HG03103 (cell line): ENCODE measurements at regions not wholly inside any gene's neighbourhood (a gene's known extent, or its start where the extent isn't known, plus 50 kb on each side); places are given as distances from the start of the nearest gene placed in this dataset.
"Not testable (repeated sequence)": the region's sequence is repeated elsewhere in the genome, so short reads cannot be mapped to it uniquely, and the experiment has no call there.

ENCODE experiments used
- ATAC-seq: cut with Tn5 transposase; IDR thresholded peaks from one replicate; pipeline ENCODE4 v1.9.1; 2021; ENCODE audit warnings: low read depth; ENCODE audit not compliant: unreplicated experiment

DNA sequence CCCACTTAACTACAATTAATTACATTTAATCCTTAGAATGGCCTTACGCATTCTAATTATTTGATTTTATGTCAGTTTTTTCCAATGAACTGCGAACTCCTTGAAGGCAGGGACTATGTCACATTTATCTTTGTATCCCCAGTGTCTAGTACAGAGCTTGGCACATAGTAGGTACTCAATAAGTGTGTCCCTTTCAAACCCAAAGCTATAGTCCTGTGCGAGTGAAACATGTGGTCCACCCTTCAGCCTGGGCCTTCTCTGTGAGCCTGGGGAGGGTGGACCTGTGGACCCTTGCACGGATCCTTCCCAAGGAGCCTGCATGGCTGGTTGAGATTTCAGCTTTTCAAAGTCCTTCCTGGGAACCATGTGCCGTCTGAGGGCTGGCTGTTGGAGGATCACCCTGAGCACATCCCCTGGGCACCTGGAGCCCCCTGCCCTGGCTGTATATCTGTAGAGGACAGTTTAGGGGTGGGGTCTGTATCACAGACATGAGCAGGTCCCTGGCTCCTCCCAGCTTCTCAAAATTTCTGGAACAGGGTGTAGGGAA, 103.1 kb downstream of the IER5 start:
- ATAC-seq = no peak

DNA sequence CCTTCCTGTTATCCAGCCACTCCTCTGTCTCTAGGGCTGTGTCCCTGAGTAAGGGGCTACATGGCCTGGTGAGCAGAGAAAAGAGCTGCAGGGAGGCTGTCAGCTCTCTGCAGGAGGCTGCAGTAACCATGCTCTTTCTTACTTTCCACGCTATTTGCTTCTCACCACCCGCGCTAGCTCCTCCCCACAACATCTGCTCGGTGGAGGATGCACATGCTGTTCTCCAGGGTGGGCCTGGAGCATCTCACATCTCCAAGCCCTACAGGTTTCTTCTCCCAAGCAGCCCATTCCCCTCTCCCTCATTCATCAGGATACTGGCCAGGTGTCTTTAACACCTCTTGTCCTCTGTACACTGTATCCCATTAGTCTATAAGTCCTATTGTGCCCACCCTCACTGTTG, 103.8 kb downstream of the IER5 start:
- ATAC-seq = no peak

DNA sequence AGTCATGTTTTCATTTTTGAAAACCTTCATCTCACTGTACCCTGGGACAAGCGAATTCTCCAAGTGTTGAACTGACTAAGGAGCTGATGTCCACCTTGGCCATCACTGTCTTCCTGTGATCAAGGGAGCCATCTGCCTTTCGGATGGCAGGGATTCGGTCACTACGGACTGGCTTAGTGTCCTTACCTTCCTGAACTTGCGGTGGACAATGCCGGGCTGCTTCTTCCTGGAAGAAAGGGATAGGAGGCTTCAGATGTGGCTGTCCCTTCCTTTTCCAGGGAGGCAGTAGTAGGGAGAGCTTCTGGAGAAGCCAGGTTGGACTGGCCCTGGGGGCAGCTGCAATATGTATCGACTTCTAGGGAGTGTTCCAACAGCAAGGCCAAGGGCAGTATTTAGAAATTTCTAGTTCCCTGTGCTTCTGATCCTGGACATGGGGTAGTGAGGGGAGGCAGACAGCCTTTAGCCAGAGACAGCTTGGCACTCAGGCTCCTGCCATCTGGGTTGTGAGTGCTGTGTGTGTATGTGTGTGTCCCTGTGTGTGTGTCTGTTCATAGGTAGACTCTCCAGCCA, 114.6 kb downstream of the IER5 start:
- no peak for ATAC-seq

DNA sequence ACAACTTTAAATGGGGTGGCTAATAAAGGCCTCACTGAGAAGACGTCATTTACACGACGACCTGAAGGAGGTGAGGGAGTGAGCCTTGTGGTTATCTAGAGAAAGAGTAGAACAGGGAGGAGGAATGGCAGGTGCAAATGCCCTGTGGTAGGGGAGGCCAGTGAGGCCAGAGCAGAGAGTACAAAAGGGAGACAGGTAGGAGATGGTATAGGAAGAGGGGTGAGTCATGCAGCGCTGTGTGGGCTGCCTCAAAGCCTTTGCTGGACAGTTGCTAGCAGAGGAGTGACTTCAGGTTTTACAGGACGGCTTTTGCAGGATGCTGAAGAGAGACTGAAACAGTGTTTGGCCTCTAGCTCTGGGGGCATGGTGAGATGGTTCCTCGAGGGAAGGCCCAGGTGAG, 116.0 kb downstream of the IER5 start:
- no peak for ATAC-seq

DNA sequence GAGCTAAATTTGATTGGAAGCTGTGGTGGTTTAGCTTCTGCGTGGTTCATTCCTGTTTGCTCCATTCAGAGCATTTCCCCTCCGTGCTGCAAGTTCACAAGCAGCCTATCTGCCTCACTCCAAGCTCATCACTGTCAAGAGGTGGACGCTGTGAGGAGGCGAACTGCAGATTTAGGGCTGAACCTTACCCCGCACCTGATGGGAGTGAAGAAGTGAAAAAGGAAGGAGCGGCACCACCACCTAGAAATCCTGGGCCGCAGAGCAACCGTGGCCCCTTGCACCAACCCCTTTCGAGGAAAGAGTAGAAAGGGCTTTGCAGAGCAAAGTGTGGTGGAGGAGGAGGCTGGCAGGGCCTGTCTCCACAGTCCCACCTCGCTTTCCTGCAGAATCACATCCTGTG, 117.4 kb downstream of the IER5 start:
- no peak for ATAC-seq

DNA sequence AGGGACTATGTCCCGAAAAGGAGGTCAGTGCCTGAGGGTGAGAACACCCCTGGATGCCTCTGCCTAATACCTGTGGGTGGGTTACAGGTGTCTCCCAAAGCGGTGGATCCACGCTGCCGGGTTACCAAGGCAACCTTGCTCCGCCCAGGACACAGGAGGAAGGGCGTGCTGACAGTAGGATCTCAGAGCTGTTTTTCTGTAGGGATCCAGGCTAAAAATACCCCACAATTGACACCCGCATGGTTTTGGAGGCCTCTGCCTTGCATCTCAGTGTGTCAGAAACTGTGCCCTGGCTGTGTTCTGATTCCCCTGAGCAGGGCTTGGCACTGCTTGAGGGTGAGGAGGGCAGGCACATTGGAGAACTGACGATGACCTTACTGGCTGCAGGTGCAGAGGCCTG, 118.0 kb downstream of the IER5 start:
- no peak for ATAC-seq

DNA sequence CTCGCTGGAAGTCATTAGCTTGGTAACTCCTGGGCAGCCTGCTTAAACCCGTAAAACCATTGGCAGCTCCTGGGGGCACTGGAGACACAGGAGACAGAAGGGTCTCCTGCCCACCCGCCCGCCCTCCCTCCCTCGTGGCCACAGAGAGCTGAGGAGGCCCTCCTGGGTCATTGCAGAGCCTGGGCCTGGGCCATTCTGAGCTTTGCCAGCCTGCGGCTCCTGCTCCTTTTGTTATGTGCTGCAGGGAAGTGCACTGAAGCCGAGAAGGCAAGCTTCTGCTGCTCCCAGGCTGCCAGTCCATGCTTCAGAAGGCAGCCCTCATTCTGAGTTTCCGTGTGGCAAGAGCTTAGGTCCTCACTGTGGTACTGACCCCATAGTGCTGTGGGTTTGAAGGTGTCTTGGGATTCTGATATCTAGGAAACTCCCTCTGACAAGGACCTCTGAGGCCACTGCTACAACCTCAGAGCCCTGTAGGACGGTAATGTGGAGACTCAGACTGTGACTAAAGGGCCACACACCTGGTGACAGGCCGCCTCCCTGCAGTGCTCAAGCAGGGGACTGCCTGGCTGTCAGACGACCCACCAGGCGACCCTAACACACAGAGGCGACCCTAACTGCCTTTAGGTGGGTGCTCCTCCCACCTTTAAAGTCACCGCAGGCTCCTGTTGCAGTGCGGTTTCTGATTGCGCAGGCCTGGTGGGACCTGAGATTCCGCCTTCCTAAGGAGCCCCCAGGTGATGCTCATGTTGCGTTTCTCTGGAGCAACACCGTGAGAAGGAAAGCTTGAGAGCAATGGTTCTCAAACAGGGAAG, 118.7 kb downstream of the IER5 start:
- ATAC-seq = no peak

DNA sequence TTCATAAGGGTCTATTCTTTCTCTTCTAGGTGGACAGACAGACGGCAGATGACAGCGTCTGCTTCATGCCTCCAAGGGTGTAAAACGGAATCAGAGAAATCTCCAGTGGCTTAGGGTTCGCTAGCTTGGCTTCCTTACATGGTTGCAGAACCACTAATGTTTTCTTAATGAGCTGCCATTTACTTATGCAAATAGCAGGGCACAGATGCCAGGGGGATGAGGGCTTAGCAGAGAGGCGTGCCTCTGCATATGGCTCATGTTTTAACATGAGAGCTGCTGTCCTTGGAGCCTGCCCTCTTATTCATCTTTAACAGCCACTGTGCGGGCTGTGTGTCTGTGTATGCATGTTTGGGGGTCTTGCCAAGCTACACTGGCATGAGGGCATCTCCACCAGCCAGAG, 119.6 kb downstream of the IER5 start:
- ATAC-seq = no peak

DNA sequence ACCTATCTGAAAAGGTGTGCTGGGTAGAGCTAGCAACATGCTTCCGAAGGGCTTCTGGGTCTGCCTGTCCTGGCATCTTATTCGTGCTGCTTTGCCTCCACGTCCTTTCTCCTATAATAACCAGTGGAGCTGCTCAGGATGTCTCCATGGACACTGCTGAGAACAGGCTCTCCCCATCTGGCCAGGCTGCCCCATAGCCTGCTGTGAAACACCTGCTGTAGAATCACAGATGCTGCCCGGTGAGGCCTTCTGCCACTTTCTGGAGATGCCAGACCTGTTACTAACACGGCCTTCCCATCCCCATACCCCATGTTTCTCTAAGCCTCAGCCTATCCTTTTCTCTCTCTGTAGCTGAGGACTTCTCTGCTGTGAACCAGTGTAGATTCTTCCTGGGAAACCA, 120.5 kb downstream of the IER5 start:
- ATAC-seq = no peak

DNA sequence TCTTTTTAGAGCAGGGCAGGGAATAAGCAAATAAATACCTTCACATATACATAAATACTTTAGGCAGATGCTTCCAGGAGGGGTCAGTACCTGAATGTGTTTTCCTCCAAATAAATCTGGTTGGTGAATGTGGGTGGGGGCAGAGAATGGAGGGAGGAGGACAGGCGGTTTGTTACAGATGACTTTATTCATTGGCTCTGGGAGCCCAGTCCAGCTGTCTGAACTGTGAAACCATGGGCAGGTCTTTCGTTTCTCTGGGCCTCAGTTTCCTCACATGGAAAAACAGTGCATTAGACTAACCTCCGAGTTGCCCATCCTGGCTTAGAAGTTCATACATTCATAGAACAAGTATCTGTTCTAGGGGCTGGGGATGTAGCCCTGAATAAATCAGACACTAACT, 124.6 kb downstream of the IER5 start:
- ATAC-seq = no peak

DNA sequence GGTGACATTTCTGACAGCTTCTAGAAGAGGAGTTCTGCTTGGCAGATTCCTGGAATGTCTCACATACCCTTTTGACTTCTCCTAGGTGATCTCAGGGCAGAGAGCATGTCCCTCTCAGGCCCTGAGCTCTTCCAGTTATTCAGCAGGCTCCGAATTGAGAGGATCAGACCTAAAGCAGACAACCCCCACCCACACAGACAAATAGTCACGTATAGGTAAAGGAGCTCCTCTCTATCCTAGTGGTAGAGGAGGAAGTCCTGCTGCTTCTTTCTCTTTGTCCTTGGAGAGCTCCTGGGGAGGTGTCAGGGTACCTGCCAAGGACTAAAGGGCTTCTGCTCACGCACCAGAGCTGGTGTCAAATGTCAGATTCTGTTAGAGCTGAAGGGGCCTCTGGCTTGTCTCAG, 128.1 kb downstream of the IER5 start:
- ATAC-seq = no peak

DNA sequence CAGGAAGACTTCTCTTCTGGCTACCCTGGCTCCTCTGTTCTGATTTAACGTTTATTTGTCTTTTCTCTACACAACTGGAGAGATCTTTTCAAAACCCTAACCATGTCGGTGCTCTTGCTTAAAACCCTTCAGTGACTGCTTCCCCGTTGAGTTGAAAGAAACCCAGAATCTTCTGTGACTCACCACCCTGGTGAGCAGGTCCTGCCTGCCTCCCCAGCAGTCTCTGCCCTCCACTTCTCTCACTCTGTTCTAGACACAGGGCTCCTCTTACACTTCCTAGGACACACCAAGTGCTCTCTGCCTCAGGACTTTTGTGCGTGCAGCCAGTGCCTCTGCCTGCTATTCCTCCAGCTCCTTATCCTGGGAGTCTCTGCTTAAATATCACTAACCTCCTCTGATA, 131.4 kb downstream of the IER5 start:
- ATAC-seq = no peak

DNA sequence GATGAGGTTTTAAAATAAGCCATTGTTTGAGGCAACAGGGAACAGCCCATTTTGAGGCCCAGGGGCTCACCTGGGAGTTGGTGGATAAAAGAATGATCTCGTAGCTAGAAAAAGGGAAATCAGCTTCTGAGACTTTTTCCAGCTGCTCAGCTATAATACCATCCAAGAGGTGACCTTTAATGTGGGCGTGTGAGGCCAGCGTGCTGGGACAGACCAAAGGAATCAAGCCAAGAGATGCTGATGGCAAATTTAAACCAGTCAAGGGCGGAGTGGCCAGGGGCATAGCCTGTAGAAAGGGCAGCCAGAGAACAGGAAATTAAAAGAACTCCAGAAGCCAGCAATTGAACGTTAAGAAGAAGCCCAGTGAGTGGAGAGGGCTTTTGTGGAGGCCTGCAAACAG, 132.6 kb downstream of the IER5 start:
- no peak for ATAC-seq

DNA sequence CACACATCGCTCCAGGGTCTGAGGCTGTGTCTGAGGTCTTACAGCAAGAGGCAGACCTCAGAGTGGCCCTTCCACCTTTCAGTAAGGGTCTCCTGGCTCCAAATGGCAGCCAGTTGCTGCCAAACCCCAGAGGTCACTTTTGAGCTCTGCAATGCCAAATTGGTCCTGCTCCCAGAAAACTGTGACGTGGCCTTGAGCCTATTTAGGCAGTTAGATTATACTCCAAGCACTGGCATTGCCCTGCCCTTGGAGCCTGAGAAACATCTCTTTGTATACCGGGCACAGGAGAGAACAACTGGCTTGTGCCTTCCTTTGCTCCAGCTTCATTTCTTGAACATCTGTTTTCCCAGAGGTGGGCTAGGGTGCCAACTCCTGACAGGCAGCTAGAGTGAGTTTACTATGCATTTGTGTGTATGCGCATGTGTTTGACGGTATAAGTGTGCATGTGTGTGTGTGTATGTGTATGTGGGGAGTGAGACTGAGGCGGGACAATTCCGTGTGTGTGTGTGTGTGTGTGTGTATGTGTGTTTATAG, 134.5 kb downstream of the IER5 start:
- no peak for ATAC-seq

DNA sequence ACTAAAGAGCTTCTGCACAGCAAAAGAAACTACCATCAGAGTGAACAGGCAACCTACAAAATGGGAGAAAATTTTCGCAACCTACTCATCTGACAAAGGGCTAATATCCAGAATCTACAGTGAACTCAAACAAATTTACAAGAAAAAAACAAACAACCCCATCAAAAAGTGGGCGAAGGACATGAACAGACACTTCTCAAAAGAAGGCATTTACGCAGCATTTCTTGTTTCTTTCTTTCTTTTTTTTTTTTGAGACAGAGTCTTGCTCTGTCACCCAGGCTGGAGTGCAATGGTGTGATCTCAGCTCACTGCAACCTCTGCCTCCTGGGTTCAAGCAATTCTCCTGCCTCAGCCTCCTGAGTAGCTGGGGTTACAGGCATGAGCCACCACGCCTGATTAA, 138.2 kb downstream of the IER5 start:
- ATAC-seq = not testable (repeated sequence)

DNA sequence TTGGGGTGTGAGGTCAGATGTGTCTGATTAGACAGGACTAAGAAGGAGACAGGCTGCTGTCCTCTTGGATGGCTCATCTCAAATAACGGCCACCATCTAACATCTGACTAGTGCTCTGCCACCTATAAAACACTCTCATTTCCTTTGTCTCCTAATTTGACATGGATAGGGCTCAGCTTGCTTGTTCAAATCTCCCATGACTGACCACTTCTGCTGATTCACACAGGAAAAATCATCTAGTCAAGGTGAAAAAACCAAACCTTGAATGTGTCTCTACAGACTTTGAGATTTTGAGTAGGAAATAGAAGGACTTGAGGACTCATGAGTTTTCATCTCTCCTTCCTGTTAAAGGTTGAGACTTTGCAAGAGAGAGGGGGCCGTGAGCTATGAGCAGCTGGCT, 150.6 kb downstream of the IER5 start:
- no peak for ATAC-seq

DNA sequence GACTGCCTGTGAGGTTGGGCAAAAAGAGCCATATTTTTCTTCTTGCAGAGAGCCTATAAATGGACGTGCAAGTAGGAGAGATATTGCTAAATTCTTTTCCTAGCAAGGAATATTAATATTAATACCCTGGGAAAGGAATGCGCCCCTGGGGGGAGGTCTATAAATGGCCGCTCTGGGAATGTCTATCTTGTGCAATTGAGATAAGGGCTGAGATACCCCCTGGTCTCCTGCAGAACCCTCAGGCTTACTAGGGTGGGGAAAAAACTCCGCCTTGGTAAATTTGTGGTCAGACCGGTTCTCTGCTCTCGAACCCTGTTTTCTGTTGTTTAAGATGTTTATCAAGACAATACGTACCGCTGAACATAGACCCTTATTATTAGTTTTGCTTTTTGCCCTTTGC, 157.8 kb downstream of the IER5 start:
- ATAC-seq = not testable (repeated sequence)

DNA sequence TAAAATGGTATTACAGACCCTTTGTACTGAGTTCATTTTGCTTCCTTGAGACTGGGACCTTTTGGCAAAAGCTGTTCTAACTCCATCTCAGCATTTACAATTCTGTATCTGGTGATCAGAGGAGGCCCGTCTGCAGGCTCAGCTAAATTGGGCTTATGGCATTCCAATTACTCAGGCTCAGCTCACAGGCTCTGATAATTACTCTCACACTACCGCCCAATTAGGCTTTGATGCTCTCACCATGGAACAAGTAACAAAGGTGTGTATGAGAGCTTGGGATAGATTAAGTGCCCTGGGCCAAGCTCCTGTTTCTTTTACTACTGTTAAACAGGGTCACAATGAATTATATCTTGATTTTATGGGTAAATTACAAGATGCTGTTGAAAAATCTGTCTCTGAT, 159.9 kb downstream of the IER5 start:
- not testable (repeated sequence) for ATAC-seq

DNA sequence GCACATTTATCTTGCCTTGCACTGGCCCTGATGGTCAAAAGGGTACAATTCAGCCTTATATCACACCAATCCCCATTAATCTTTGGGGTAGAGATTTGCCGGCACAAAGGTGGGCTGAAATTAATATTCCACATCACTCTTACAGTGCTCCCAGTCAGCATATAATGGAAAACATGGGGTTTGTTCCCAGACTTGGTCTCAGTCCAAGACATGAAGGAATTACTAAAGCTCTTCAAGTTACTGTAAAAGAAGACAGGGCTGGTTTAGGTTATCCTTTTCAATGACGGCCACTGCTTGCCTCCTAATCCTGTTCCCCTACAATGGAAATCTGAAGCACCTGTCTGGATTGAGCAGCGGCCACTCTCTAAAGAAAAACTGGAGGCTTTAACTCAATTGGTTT, 160.7 kb downstream of the IER5 start:
- no peak for ATAC-seq

DNA sequence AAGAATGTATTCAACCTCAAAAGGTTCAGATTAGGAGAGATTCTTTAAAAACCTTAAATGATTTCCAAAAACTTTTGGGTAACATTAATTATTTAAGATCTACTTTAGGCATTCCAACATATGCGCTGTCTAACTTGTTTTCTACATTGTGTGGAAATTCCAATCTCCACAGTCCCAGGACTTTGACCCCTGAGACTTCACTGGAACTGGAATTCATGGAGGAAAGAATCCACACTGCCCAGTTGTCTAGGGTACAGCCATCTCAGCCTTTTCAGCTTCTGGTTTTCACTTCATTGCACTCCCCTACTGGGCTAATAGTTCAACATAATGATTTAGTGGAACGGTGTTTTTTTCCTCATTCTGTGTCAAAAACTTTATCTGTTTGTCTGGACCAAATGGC, 161.5 kb downstream of the IER5 start:
- no peak for ATAC-seq

DNA sequence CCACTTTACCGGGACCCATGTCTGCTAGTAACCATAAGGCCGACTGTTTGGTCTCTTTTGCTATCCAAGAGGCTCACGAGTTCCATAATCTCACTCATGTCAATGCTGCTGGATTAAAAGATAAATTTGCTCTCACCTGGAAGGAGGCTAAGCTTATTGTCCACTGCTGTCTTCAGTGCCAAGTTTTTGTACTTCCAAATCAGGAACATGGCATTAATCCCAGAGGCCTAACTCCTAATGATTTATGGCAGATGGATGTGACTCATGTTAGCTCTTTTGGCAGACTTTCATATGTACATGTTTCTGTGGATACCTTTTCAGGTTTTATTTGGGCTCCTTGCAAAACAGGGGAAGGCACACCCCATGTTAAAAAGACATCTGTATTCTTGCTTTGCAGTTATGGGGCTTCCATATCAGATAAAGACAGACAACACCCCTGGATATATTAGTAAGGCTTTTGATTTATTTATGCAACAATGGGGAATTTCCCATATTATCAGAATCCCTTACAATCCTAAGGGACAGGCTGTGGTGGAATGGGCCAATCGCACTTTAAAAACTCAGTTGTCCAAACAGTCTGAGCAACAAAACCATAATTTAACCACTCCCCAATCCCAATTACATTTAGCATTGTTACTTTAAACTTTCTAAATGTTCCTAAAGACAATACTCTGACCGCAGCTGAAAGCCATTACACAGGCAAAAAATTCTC, 162.7 kb downstream of the IER5 start:
- no peak for ATAC-seq
